Neural cell (in vitro differentiated cells): ENCODE measurements at regions not wholly inside any gene's neighbourhood (a gene's known extent, or its start where the extent isn't known, plus 50 kb on each side); places are given as distances from the start of the nearest gene placed in this dataset.

Experiments used
- H2AFZ ChIP-seq: fragments of 200-600, 300-800 bp; sonication (generic), shearing (Covaris generic); 2 replicates; pipeline ENCODE4 v1.6.0; 2014; ENCODE audit warnings: low read depth, mild to moderate bottlenecking, antibody characterized with exemption, low read length, moderate library complexity
- H3F3A ChIP-seq: fragments of 200-600 bp; shearing (Covaris generic); 2 replicates; pipeline ENCODE4 v1.6.1; 2016; ENCODE audit warnings: mild to moderate bottlenecking, moderate library complexity, mixed read lengths, antibody characterized with exemption, low read length; ENCODE audit not compliant: insufficient read depth, poor library complexity, severe bottlenecking
- H3K27ac ChIP-seq: fragments of 200-600, 300-800 bp; sonication (generic), shearing (Covaris generic); 2 replicates; pipeline ENCODE4 v1.5.1; 2014; ENCODE audit warnings: mild to moderate bottlenecking, low read length, moderate library complexity
- H3K27me3 ChIP-seq: fragments of 300-800, 200-600 bp; sonication (generic), shearing (Covaris generic); 2 replicates; pipeline ENCODE4 v1.6.0; 2014; ENCODE audit warnings: mild to moderate bottlenecking, low read depth, low read length, moderate library complexity; ENCODE audit not compliant: insufficient read depth
- H3K36me3 ChIP-seq: fragments of 300-800, 200-600 bp; sonication (generic), shearing (Covaris generic); 2 replicates; pipeline ENCODE4 v1.5.1; 2014; ENCODE audit warnings: mild to moderate bottlenecking, antibody characterized with exemption, low read length, moderate library complexity; ENCODE audit not compliant: insufficient read depth
- H3K4me2 ChIP-seq: fragments of 300-800, 200-600 bp; sonication (generic), shearing (Covaris generic); 2 replicates; pipeline ENCODE4 v1.6.0; 2014; ENCODE audit warnings: mild to moderate bottlenecking, low read length
- H3K4me3 ChIP-seq: fragments of 300-800, 200-600 bp; sonication (generic), shearing (Covaris generic); 2 replicates; pipeline ENCODE4 v1.5.1; 2014; ENCODE audit warnings: mild to moderate bottlenecking, low read length, moderate library complexity
- H3K79me2 ChIP-seq: fragments of 200-600 bp; shearing (Covaris generic); replicated peaks from 2 replicates; pipeline ENCODE4 v1.6.0; 2014; ENCODE audit warnings: mild to moderate bottlenecking, low read length, moderate library complexity; ENCODE audit not compliant: insufficient read depth
- H3K9ac ChIP-seq: fragments of 300-800, 200-600 bp; sonication (generic), shearing (Covaris generic); 2 replicates; pipeline ENCODE4 v1.6.1; 2016; ENCODE audit warnings: mild to moderate bottlenecking, low read length, mixed read lengths
- H3K9me2 ChIP-seq: fragments of 200-600 bp; shearing (Covaris generic); 2 replicates; pipeline ENCODE4 v1.6.1; 2016; ENCODE audit warnings: mild to moderate bottlenecking, low read length, mixed read lengths; ENCODE audit not compliant: insufficient read depth
- H3K9me3 ChIP-seq: fragments of 200-600, 300-800 bp; sonication (generic), shearing (Covaris generic); 2 replicates; pipeline ENCODE4 v1.6.1; 2016; ENCODE audit warnings: mild to moderate bottlenecking, mixed run types, low read length, moderate library complexity, mixed read lengths
- H4K20me1 ChIP-seq: fragments of 200-600 bp; shearing (Covaris generic); 2 replicates; pipeline ENCODE4 v1.6.1; 2016; ENCODE audit warnings: mild to moderate bottlenecking, mixed run types; ENCODE audit not compliant: insufficient read depth
- EP300 ChIP-seq: fragments of 450-650 bp; conservative IDR thresholded peaks from 2 replicates; pipeline ENCODE4 v1.6.1; 2014; ENCODE audit warnings: antibody characterized with exemption, mild to moderate bottlenecking, moderate library complexity; ENCODE audit not compliant: poor library complexity, severe bottlenecking
- EZH2 ChIP-seq: fragments of 200-600, 300-800 bp; shearing (Covaris generic), sonication (generic); IDR thresholded peaks from 2 replicates; pipeline ENCODE4 v1.6.1; 2014; ENCODE audit warnings: antibody characterized with exemption, low read length, borderline replicate concordance, mild to moderate bottlenecking; ENCODE audit not compliant: insufficient read depth, poor library complexity, severe bottlenecking
- MXI1 ChIP-seq: fragments of 450-650 bp; conservative IDR thresholded peaks from 2 replicates; pipeline ENCODE4 v1.6.1; 2014; ENCODE audit warnings: antibody characterized with exemption, mild to moderate bottlenecking; ENCODE audit not compliant: poor library complexity, severe bottlenecking
- POLR2AphosphoS5 ChIP-seq: IDR thresholded peaks from 2 replicates; pipeline ENCODE4 v1.6.1; 2012
- RAD21 ChIP-seq: fragments of 450-650 bp; conservative IDR thresholded peaks from 2 replicates; pipeline ENCODE4 v1.6.1; 2014; ENCODE audit warnings: antibody characterized with exemption, mild to moderate bottlenecking, moderate library complexity
- SMC3 ChIP-seq: fragments of 450-650 bp; conservative IDR thresholded peaks from 2 replicates; pipeline ENCODE4 v1.6.1; 2014; ENCODE audit warnings: antibody characterized with exemption, mild to moderate bottlenecking, moderate library complexity; ENCODE audit not compliant: poor library complexity
- TAF1 ChIP-seq: IDR thresholded peaks from 2 replicates; pipeline ENCODE4 v1.6.1; 2012; ENCODE audit warnings: low read depth
- TF ChIP-seq, protein P1 (sequence below): IDR thresholded peaks from 2 replicates; pipeline ENCODE4 v1.6.1; 2012; ENCODE audit warnings: borderline replicate concordance
- TF ChIP-seq, protein P2 (sequence below): fragments of 450-650 bp; IDR thresholded peaks from 2 replicates; pipeline ENCODE4 v1.5.1; 2014; ENCODE audit warnings: antibody characterized with exemption, mild to moderate bottlenecking, moderate library complexity; ENCODE audit not compliant: poor library complexity, severe bottlenecking

DNA sequence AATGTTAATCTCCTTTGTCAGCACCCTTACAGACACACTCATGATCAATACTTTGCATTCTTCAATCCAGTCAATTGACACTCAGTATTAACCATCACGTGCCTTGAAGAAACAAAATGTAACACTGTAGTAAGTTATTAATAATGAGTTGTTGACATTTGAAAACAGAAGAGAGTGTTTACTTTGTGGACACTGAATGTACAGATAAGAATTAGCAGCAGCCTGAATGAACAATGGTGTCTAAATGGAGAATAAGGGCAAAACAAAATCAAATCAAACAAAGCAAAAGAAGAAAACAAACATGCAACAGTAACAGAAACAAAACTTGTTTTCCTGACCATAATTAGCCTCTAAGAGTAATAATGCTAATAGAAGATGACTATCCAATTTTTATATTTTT is 1191.1 kb upstream of the MIR17HG start:
- no peaks in the 10 kb centered on the region for H3K9me2 ChIP-seq
- H3K27me3 ChIP-seq: no peaks in the 10 kb centered on the region
- H3K9ac ChIP-seq: no peak overlapping the region
- H3K4me2 ChIP-seq: no peak overlapping the region
- H4K20me1 ChIP-seq: no peaks in the 10 kb centered on the region
- no peak for TF ChIP-seq EZH2
- TF ChIP-seq, protein P1, sequence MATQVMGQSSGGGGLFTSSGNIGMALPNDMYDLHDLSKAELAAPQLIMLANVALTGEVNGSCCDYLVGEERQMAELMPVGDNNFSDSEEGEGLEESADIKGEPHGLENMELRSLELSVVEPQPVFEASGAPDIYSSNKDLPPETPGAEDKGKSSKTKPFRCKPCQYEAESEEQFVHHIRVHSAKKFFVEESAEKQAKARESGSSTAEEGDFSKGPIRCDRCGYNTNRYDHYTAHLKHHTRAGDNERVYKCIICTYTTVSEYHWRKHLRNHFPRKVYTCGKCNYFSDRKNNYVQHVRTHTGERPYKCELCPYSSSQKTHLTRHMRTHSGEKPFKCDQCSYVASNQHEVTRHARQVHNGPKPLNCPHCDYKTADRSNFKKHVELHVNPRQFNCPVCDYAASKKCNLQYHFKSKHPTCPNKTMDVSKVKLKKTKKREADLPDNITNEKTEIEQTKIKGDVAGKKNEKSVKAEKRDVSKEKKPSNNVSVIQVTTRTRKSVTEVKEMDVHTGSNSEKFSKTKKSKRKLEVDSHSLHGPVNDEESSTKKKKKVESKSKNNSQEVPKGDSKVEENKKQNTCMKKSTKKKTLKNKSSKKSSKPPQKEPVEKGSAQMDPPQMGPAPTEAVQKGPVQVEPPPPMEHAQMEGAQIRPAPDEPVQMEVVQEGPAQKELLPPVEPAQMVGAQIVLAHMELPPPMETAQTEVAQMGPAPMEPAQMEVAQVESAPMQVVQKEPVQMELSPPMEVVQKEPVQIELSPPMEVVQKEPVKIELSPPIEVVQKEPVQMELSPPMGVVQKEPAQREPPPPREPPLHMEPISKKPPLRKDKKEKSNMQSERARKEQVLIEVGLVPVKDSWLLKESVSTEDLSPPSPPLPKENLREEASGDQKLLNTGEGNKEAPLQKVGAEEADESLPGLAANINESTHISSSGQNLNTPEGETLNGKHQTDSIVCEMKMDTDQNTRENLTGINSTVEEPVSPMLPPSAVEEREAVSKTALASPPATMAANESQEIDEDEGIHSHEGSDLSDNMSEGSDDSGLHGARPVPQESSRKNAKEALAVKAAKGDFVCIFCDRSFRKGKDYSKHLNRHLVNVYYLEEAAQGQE: no peak
- no peak overlapping the region for H2AFZ ChIP-seq
- no peaks in the 10 kb centered on the region for H3K9me3 ChIP-seq
- H3K27ac ChIP-seq: no peak overlapping the region
- no peaks in the 10 kb centered on the region for H3K79me2 ChIP-seq
- no peaks in the 10 kb centered on the region for H3K36me3 ChIP-seq
- no peaks in the 10 kb centered on the region for H3F3A ChIP-seq
- no peak overlapping the region for H3K4me3 ChIP-seq

DNA sequence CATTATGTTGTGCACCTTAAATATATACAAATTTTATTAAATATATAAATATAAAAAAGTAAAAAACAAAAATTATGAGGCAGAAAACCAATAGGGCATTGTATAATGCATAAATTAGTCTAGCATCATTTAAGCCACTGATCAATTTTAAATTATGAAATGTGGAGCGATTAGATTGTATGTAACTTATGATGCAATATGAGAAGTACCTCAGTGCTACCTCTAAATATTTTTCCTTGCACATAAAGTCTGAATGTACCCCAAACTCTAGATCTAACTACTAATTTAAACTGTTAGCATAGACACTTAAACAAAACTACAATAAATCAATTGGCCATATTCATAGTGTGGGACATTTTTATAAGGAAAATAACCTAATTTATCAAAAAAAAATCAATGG is 1178.5 kb upstream of the MIR17HG start:
- no peak for TF ChIP-seq POLR2AphosphoS5
- no peak for TF ChIP-seq EP300
- TF ChIP-seq RAD21: no peak
- no peak for TF ChIP-seq SMC3
- TF ChIP-seq, protein P1: no peak
- no peak for TF ChIP-seq MXI1
- TF ChIP-seq, protein P2, sequence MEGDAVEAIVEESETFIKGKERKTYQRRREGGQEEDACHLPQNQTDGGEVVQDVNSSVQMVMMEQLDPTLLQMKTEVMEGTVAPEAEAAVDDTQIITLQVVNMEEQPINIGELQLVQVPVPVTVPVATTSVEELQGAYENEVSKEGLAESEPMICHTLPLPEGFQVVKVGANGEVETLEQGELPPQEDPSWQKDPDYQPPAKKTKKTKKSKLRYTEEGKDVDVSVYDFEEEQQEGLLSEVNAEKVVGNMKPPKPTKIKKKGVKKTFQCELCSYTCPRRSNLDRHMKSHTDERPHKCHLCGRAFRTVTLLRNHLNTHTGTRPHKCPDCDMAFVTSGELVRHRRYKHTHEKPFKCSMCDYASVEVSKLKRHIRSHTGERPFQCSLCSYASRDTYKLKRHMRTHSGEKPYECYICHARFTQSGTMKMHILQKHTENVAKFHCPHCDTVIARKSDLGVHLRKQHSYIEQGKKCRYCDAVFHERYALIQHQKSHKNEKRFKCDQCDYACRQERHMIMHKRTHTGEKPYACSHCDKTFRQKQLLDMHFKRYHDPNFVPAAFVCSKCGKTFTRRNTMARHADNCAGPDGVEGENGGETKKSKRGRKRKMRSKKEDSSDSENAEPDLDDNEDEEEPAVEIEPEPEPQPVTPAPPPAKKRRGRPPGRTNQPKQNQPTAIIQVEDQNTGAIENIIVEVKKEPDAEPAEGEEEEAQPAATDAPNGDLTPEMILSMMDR: no peak
- TF ChIP-seq TAF1: no peak
- TF ChIP-seq EZH2: no peak

More for the DNA sequence above, 1178.5 kb upstream of the MIR17HG start:
- Histone ChIP-seq H3K9me3 (no peaks in the 10 kb centered on the region), H2AFZ (no peak overlapping the region), H3K9ac (no peak overlapping the region), H3K27me3 (no peaks in the 10 kb centered on the region), H3K79me2 (no peaks in the 10 kb centered on the region), H3K4me3 (no peak overlapping the region), H3K4me2 (no peak overlapping the region), H4K20me1 (no peaks in the 10 kb centered on the region), H3K27ac (no peak overlapping the region), H3K36me3 (no peaks in the 10 kb centered on the region), H3K9me2 (no peaks in the 10 kb centered on the region), H3F3A (no peaks in the 10 kb centered on the region)
